Pancreas (tissue), 10 donors: ENCODE measurements at regions not wholly inside any gene's neighbourhood (a gene's known extent, or its start where the extent isn't known, plus 50 kb on each side); places are given as distances from the start of the nearest gene placed in this dataset.

Experiments
- ATAC-seq, 4 donors: fragments of 200-7000 bp; cut with Tn5 transposase; one replicate each; pipeline versions ENCODE4 v1.8.0 to v1.9.1; 2020; ENCODE audit warnings: mild to moderate bottlenecking in 4 of 4, moderate library complexity in 4 of 4
- DNase-seq, 6 donors: peaks; one replicate each; pipeline ENCODE4 v3.0.0-alpha.2; 2020
- FAIRE-seq: peaks from 2 replicates; lab custom pipeline; 2012; peaks lifted over from hg19 to GRCh38; lab: Jason Lieb, UNC
- H3K27ac ChIP-seq, 4 donors: fragments of 200-600 bp; sonication (generic); 1 replicate in 3 of 4; 2 replicates in 1 of 4; pipeline versions ENCODE4 v1.5.0 to v1.8.0; 2020
- H3K27me3 ChIP-seq, 4 donors: fragments of 200-600 bp; one replicate each; pipeline ENCODE4 v1.8.0; 2021
- H3K36me3 ChIP-seq, 3 donors: fragments of 200-600 bp; sonication (generic) in 1 of 3; one replicate each; pipeline versions ENCODE4 v1.5.0 to v1.8.0; 2020 to 2021
- H3K4me1 ChIP-seq, 3 donors: fragments of 200-600 bp; one replicate each; pipeline ENCODE4 v1.8.0; 2021
- H3K4me3 ChIP-seq, 4 donors: fragments of 200-600 bp; sonication (generic) in 2 of 4; one replicate each; pipeline versions ENCODE4 v1.5.0 to v1.8.0; 2020 to 2021
- H3K9me3 ChIP-seq, 4 donors: fragments of 200-600 bp; one replicate each; pipeline ENCODE4 v1.8.0; 2021
- CTCF ChIP-seq, 4 donors: fragments of 200-600 bp; sonication (generic) in 3 of 4; IDR thresholded peaks; one replicate each; pipeline versions ENCODE4 v1.5.0 to v1.8.0; 2021; ENCODE audit warnings: antibody characterized with exemption in 4 of 4
- WGBS, 2 donors: extraction: QIAGEN DNeasy Blood & Tissue Kit; methylation state at CpG; one replicate each; pipeline ENCODE4 v1.1.7; 2013; 5-methylcytosine and 5-hydroxymethylcytosine counted together
- intact Hi-C, 3 donors: fragments of 100-400 bp; cut with DNase I; formaldehyde crosslinking; loops; one replicate each; pipeline versions ENCODE4 v1.11.1 to v1.14.2; 2022
- donor health status: healthy with polysubstance abuse.
- donor health status: DM: no; HTN: no; CAD: no; lungs with moderate emphysema.
- donor health status: DM: no; HTN: no; CAD: no.
- donor health status: control.
- donor health status: control.
- donor health status: Bipolar disorder and iron deficiency.
- donor health status: DM: yes; HTN: yes; CAD: no.
- donor health status: DM: no; HTN: no; CAD: no.
- donor health status: DM: no; HTN: no; CAD: no.
- donor health status: DM: yes; HTN: yes; CAD: no.

- ATAC-seq (no peak), FAIRE-seq (no peak), DNase-seq (no peak)
- H3K27me3 ChIP-seq, result no peaks in the 10 kb centered on the region
- 83 to 89% methylated on average over 3 of the region's 3 CpGs for WGBS, 2 donors
- no peaks in the 10 kb centered on the region for H3K36me3 ChIP-seq
- no peaks in the 10 kb centered on the region for H3K4me1 ChIP-seq
- no peak for TF ChIP-seq CTCF (IDR thresholded peaks at IDR 0.05)
- no peak overlapping the region for H3K27ac ChIP-seq
- intact Hi-C loops, result no loop called here
- H3K9me3 ChIP-seq, result no peaks in the 10 kb centered on the region
- no peak overlapping the region for H3K4me3 ChIP-seq
These were observed 82.3 kb downstream of the PRLHR start for GRCh38 chr10:118513174-118513573.

- no peak for TF ChIP-seq CTCF (IDR thresholded peaks at IDR 0.05)
- no peak for FAIRE-seq
- 71 to 74% methylated on average over 2 of the region's 2 CpGs for WGBS, 2 donors
- intact Hi-C loops, result no loop called here
- no peak for DNase-seq
- H3K4me1 ChIP-seq, result no peaks in the 10 kb centered on the region
- H3K36me3 ChIP-seq, result no peaks in the 10 kb centered on the region
- no peak for ATAC-seq
- H3K27ac ChIP-seq, result no peak overlapping the region
- no peak overlapping the region for H3K4me3 ChIP-seq
- no peaks in the 10 kb centered on the region for H3K27me3 ChIP-seq
- H3K9me3 ChIP-seq, result no peaks in the 10 kb centered on the region
These were observed 83.7 kb downstream of the PRLHR start for GRCh38 chr10:118511711-118512110.

GRCh38 chr10:118508863-118509262 is 86.6 kb downstream of the PRLHR start:
- ATAC-seq, result no peak
- no peak for DNase-seq
- intact Hi-C loops, result no loop called here
- Histone ChIP-seq H3K27me3 (no peaks in the 10 kb centered on the region), H3K27ac (no peak overlapping the region), H3K4me1 (no peaks in the 10 kb centered on the region), H3K9me3 (no peaks in the 10 kb centered on the region), H3K4me3 (no peak overlapping the region), H3K36me3 (no peaks in the 10 kb centered on the region)
- FAIRE-seq, result no peak
- WGBS, 2 donors, result 82 to 83% methylated on average over 1 of the region's 1 CpG
- TF ChIP-seq CTCF (IDR thresholded peaks at IDR 0.05), result no peak

GRCh38 chr10:118508355-118508754 is 87.1 kb downstream of the PRLHR start:
- no peaks in the 10 kb centered on the region for H3K4me1 ChIP-seq
- ATAC-seq (no peak), DNase-seq (no peak), FAIRE-seq (no peak)
- H3K4me3 ChIP-seq, result no peak overlapping the region
- intact Hi-C loops, result no loop called here
- no peaks in the 10 kb centered on the region for H3K27me3 ChIP-seq
- no peak overlapping the region for H3K27ac ChIP-seq
- no peaks in the 10 kb centered on the region for H3K36me3 ChIP-seq
- no peak for TF ChIP-seq CTCF (IDR thresholded peaks at IDR 0.05)
- 41 to 43% methylated on average over 2 of the region's 2 CpGs for WGBS, 2 donors
- no peaks in the 10 kb centered on the region for H3K9me3 ChIP-seq

GRCh38 chr10:118506671-118507590 is 88.5 kb downstream of the PRLHR start:
- WGBS, 2 donors, result 87 to 91% methylated on average over 7 of the region's 7 CpGs
- Histone ChIP-seq H3K4me3 (no peak overlapping the region), H3K27me3 (no peaks in the 10 kb centered on the region), H3K4me1 (no peaks in the 10 kb centered on the region), H3K27ac (no peak overlapping the region), H3K36me3 (no peaks in the 10 kb centered on the region), H3K9me3 (no peaks in the 10 kb centered on the region)
- FAIRE-seq (no peak), DNase-seq (no peak), ATAC-seq (no peak)
- no peak for TF ChIP-seq CTCF (IDR thresholded peaks at IDR 0.05)
- intact Hi-C loops, result no loop called here
